HG03469 (cell line): ENCODE measurements at regions not wholly inside any gene's neighbourhood (a gene's known extent, or its start where the extent isn't known, plus 50 kb on each side); places are given as distances from the start of the nearest gene placed in this dataset.

Experiments used
- ATAC-seq: cut with Tn5 transposase; IDR thresholded peaks from one replicate; pipeline ENCODE4 v1.9.1; 2021; ENCODE audit warnings: mild to moderate bottlenecking, moderate library complexity, moderate number of reproducible peaks; ENCODE audit not compliant: unreplicated experiment

DNA sequence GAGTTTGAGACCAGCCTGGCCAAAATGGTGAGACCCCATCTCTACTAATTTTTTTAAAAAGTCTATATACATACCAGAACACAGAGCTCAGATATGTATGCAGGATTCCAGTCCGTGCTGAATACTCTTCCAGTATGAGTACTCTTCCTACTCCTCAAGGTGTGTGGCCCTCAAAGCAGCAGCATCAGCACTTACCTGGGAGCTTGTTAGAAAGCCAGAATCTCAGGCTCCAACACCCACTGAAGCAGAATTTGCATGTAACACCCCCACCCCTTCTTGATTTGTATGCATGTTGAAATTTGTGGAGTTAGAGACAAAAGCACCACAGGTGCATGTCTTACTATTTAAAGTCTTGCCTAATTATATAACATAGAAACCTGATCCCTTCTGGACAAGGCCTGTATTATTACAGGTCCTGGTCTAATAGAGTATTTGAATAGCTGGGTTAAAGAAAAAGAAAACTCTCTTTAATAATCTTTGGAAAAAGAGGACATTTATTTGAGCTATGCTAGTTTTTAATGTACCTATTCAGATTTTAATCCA is 50.3 kb upstream of the NFE2L2 start:
- no peak for ATAC-seq

DNA sequence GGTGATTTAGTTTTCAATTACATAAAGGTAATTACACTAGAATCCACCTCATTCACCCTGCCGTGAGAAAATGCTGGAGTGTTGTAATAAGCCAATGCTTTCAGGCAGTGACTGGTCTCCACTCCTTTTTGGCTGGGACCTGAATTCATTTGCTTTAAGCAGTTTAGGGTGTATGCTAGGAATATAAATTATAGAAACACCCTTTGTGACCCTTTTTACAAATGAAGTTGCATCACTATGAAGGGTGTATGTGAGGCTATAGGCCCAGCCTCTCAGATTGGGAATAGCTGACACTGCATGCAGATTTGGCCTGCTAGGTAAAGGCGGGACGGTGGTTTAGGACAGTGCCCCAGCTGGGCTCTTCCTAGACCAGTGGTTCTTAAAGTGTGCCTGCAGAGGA is 50.8 kb upstream of the NFE2L2 start:
- no peak for ATAC-seq

DNA sequence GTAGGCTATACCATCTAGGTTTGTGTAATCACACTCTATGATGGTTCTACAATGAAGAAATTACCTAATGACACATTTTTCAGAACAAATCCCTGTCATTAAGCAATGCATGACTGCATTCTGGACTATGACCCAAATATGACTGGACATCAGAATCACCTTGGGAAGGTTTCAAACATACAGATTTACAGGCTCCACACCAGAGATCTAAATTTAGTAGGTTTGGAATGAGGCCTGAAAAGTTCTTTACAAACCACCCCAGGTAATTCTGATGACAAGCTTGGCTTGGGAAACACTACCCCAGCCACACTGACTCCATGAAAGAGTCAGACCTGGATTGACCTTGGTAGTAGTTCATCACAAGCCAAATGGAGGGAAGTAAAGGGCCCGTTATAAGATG is 52.2 kb upstream of the NFE2L2 start:
- ATAC-seq: no peak

DNA sequence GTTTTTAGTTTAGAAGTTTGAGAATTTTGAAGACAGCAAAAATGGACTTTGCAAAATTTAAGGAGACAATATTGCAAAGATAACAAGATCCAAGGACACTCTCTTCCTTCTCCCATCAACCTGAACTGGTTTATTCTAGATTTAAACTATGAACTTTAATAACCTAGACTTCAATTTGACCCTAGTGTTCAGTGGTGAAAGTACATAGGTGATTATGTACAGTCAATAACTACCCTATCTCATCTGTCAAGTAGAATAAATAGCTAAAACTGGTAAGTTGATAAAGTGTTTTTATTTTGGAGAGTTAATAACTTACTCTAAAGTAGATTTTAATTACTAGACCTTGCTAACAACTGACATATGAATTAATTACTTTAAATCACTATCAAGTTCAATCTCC is 52.9 kb upstream of the NFE2L2 start:
- no peak for ATAC-seq

DNA sequence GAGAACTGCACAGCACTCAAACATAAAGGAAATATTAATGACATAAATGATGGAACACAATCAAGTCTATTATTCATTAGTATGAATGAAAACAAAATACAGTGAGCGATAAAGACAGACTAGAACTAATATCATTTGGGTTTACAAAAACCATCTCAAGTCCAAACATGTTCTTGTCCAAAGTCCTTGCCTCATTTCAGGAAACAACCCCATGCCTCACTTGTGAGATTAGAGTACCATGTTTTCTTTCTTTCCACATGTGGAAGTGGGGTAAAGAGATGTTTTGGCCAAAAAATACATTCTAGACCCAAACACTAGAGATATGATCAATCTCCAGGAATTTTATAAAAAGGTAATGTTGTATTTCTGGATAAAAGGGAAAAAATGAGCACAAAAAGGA is 53.3 kb upstream of the NFE2L2 start:
- ATAC-seq: no peak

DNA sequence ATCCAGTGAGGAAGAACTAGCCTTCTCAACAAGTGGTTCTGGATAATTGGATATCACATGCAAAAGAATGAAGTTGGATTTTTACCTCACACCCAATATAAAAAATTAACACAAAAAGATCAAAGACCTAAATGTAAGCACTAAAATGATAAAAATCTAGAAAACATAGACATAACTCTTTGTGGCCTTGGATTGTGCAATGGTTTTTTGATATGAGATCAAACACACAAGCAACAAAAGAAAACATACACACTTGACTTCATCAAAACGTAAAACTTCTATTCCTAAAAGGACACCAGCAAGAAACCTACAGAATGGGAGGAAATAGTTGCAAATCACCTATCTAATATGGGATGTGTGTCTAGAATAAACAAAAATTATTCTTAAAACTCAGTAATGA is 54.1 kb upstream of the NFE2L2 start:
- no peak for ATAC-seq

DNA sequence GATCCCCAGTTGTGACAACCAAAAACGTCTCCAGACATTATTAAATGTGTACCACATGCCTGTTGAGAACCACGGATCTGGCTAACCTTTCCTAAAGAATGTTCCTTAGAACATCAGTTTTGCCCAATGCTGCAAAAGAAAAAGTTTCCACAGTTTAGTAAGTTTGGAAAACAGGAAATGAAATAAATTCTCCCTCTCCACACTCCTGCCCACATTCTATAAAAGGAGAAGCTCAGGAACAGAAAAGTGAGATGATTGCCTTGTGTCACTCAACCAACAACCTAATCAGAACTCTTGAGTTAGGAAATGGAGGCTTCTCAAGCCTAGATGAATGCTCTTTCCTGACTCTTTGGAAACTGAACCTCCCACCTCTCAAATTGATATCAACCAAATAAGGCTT is 56.1 kb upstream of the NFE2L2 start:
- ATAC-seq: no peak

DNA sequence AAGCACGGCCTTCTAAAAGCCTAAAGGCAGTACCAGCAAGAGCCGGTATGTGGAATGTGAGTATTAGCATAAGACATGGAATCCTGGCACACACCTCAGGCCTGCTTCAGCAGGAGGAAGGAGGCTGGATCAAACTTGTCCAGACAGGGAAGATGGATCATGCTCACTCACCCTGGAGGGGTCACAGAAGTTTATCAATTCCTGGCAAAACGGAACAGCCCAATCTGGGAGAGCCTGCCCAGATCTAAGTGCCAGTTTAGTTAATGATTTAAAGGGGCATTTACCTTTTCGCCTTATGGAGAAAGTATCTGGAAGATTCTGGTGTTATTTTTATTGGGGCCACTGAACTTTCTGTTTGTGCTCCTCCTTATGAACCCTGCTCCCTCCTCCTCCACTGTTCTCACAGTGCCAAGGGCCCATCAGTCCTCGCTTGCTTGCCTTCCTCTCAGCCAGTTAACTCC is 58.3 kb upstream of the NFE2L2 start:
- ATAC-seq: no peak

DNA sequence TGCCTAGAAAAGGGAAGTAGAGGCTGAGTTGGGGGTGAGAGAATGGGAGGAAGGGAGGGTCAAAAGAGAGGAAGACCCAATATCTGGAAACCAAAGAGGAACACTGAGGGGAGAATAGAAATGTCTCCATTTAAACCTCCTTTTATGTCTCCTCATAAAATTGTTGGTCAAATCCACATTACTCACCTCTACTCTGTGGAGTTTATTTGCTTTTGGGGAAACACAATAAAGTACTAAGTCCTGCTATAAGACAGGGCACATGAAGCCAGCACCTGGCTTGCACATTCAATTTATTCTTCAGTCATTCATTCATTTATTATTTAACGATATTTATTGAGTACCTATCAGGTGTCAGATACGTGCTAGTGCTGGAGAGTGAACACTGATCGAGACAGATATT is 60.3 kb upstream of the NFE2L2 start:
- ATAC-seq: no peak

DNA sequence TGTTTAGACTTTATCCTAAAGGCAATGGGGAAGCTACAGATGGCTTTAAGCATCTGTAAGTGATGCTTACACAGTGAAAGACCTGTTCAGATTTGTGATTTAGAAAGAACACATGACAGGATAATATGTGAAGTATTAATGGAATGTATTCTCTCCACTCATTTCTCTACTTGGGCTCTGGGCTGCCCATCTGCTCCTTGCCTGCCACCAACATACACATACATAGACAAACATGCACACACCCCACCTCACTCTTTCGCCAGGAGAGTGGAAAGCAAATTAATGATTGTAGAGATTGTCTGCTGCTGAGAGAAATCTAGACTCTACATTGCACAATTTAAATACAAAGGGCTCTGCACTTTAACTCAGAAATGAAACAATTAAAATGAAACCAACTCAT is 61.0 kb upstream of the NFE2L2 start:
- peak; percentile 38 for ATAC-seq

DNA sequence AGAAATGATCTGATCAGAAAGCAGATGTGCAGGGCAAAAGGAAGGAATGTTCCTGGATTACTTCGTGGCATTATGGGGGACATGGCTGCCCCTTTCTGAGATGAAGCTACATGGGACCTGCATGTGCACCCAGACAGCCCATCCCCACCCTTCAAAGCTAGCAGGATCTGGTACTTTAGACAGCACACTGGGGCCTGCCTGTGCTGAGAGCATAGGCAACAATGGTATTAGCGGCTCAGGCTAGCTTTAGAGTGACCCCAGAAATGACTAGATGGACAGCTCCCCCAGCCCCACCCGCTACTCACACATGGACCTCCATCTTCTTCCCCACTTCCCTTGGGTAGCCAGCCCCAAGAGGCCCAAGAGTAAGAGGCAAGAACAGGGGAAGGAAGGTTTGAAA is 61.5 kb upstream of the NFE2L2 start:
- no peak for ATAC-seq

DNA sequence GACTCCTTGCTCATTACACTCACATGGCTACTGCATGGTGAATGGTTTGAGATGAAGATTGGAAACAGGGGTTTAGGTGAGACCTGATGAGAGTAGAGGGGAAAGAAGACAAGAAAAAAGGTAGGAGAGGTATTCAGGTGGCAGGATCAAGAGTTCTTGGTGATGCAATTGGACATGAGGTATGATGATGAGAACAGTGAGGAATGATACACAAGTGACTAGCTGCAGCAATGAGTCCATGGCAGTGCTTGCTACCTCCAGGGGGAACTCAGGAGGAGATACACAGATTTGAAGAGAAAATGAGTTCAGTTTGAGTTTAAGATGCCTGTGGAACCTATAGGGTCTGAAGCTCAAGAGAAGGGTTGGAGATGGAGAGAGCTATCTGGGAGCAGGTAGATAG is 62.1 kb upstream of the NFE2L2 start:
- no peak for ATAC-seq

DNA sequence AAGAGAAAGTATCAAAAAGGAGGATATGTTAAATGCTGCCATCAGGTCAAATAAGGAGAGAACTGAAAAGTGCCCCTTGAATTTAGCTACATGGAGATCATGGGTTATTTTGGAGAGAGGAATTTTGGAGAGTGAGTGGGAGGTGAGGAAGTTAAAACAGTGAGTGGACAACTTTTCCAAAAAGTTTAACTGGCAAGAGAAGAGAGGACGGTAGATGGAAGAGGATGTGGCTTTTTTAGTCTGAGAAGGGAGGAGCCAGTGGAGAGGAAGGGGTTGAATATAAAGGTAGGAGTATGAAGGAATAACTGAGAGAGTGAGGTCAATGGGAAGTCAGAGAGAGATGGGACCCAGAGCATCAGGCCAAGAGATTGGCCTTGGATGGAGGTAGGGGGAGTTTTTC is 62.5 kb upstream of the NFE2L2 start:
- ATAC-seq: no peak

DNA sequence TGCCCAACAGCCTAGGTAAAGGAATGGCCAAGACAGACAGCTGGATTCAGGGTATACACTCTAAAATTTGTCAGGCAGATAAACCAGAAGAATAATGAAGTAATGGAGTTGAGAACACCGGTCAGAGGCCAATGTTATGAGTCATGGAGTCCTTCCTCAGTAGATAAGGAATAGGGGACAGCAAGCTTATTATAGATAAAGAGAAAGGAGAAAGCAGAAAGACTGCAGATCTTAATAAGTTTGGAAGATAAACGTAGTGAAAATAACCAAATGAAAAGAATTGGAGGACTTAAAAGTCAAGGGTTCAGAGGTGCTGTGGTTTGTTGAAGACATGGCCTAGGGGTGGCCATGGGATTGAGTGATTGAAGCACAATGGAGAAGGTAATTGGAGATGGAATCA is 63.5 kb upstream of the NFE2L2 start:
- no peak for ATAC-seq

DNA sequence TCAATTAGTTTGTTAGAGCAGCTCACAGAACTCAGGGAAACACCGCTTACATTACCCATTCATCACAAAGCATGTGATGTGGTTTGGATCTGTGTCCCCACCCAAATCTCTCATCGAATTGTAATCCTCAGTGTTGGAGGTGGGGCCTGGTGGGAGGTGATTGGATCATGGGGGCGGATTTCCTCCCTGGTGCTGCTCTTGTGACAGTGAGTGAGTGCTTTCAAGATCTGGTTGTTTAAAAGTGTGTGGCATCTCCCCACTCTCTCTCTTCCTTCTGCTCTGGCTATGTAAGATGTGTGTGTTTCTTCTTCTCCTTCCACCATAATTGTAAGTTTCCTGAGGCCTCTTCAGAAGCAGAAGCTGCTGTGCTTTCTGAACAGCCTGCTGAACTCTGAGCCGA is 63.5 kb upstream of the AGPS start:
- no peak for ATAC-seq

DNA sequence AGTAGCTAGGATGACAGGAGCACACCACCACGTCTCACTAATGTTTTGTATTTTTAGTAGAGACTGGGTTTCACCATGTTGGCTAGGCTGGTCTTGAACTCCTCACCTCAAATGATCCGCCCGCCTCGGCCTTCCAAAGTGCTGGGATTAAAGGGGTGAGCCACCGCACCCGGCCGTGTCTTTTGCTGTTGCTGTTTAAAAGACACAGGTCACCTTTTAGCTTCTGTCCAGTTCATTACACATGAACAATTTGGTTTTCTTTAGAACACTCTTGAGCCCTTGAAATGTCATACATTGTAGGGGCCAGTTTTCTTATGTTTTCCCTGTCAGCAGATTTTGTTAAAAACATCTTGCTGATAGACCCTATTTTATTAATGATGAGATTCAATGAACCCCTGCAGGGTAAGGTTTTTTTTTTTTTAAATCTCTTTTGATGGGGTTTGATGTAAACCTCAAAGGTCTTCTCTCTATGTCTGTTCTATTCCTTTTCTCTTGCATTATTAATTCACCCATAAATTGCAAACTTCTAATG is 61.0 kb upstream of the AGPS start:
- ATAC-seq: no peak

DNA sequence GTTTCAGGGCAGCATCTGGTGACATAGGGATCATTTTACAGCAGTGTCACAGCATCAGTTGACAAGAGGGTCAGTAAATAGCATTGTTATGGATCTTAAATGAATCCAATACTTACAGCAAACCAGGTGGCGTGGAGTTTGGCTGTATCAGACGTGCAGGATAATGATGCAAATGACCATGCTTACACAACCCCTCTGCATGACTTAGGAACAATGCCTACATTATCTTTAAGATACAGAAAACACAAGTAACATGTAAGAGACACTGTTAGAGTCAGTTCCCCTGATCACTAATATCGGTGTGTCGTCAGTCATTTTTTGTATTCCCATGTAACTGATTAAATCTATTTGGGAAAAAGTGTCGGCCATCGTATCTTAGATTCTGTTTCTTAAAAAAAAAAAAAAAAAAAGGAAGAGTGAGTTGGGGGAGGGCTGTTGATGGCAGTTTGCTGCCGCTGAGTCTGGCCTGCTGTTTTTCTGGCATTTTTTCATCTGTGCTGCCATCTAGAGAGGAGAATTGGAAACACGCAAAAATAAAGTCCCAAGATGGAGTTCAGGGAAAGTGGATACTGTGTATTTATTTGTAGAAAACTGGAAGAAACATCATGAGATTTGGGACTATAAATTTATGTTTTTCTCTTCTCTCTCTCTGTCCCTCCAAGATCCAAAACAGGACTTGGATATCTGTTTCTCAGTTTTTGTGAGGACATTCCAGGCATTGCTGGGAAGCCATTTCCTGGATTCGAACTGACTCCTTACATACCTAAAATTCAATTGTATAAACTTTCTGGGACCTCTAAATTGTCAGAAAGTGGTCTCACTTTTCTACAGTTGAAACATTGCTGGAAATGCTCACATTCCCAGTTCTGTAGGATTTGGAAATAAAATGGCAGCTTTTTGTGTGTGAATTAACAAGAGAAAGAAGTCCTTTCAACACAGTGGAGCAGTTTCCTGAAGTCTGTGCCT is 60.3 kb upstream of the AGPS start:
- ATAC-seq: peak; percentile 74

DNA sequence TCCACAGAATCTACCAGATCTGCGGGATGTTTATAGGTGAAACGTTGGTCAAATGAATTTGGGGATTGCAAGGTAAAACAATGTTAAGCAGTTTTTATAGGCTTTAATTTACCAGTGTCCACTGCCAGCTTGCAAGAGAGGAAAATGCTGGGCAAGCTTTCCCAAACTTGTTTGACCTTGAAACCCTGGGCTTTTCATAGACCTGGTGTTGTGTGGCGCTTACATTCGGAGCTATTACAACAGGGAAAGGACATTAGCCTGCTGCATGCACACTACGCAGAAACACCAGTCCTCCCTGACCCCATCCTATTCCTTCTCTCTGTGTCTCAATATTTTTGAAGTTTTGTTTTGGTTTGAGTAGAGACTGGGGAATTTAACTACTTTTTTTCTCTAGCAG is 59.6 kb upstream of the AGPS start:
- no peak for ATAC-seq

DNA sequence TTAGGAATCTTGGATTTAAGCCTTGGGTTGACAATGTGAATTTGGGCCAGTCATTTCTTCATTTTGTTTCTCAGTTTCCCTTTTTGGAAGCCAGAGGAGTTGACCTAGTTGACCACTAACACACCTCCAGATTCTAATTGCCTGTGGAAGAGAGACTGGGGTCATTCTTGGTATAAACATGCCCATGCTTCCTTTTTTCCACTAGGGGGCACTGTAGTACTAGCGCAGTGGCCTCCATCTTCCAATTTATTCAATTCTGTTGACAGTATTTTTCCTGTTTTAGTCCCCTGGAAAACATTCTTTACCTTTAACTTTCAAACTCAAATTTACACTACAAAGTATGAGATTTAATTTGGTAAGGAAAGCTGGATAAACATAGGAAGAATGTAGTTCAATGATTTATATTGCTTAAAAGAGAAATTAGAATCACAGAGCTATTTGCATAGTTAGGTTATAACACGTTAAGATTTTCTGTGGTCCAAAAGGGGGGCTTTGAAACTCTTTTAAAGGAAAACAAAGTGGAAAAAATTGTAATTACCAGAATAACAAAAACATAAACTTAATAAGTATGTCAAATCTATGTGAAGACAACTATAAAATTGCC is 57.5 kb upstream of the AGPS start:
- ATAC-seq: no peak

DNA sequence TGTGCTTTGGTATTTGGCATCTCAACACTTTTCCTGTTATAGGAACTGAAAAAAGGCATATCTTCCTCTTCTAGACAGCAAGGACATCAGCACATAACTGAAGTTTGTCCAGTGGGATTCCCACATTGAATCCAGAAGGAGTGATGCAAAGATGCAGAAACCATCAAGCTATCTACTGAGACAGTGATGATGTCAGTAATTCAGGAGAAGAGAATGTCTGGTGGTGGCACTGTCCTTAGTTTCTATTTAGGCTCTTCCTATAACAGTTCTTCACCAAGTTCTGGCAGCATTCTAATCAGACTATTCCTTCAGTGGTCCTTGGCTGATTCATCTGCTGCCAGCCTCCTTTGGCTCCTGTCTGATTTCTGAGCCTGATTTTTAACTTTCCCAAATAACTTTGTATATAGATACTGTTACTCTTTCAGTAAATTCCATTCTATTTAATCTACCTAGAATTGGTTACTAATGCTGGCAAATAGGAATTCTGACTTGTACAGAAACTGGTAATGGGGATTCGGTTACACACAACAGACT is 56.6 kb upstream of the AGPS start:
- ATAC-seq: no peak

DNA sequence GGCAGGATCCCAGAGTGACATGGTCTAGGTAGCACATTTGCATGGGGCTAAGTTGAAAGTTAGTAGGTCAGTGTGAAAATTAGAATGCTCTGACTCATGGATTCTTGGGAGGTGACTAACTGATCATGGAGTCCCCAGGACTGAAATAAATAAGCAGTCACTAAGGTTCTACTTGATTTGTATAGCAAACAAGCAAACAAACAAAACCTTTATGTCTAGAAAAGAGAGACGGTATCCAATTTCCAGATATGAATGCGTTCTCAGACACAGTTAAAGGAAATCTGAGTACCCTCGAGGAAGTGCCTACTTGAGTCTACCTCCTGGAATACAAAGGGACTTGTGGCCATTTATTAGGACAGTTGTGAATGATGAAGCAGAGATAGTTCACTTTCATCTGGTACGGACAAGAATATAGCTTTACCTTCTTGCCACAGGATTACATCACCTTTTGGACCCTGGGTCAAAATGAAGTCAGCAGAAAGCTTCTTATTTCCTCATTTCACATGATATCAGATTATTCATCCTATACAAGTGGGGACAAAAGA is 54.3 kb upstream of the AGPS start:
- no peak for ATAC-seq
